ENCODE measurements at regions not wholly inside any gene's neighbourhood (a gene's known extent, or its start where the extent isn't known, plus 50 kb on each side); places are given as distances from the start of the nearest gene placed in this dataset.

- Histone ChIP-seq H3K4me3 (ENCODE audit: low read depth, low read length) (no peak overlapping the region), H3K36me3 (ENCODE audit: control insufficient read depth, insufficient read depth, low read length) (no peaks in the 10 kb centered on the region), H3K27me3 (ENCODE audit: control insufficient read depth, insufficient read depth, low read length) (no peaks in the 10 kb centered on the region)
- no peak for DNase-seq (ENCODE audit: low read depth)
- no peak for TF ChIP-seq CTCF (IDR thresholded peaks at IDR 0.05; ENCODE audit: insufficient read depth, low read length, poor library complexity, severe bottlenecking)
These were observed 515.3 kb upstream of the MEX3C start for GRCh38 chr18:51712821-51713220.

- Histone ChIP-seq H3K27me3 (ENCODE audit: control insufficient read depth, insufficient read depth, low read length) (no peaks in the 10 kb centered on the region), H3K4me3 (ENCODE audit: low read depth, low read length) (no peak overlapping the region), H3K36me3 (ENCODE audit: control insufficient read depth, insufficient read depth, low read length) (no peaks in the 10 kb centered on the region)
- DNase-seq (ENCODE audit: low read depth): no peak
- no peak for TF ChIP-seq CTCF (IDR thresholded peaks at IDR 0.05; ENCODE audit: insufficient read depth, low read length, poor library complexity, severe bottlenecking)
These were observed 518.8 kb upstream of the MEX3C start for GRCh38 chr18:51716277-51716676.

- DNase-seq (ENCODE audit: low read depth): no peak
- no peaks in the 10 kb centered on the region for H3K27me3 ChIP-seq (ENCODE audit: control insufficient read depth, insufficient read depth, low read length)
- no peaks in the 10 kb centered on the region for H3K36me3 ChIP-seq (ENCODE audit: control insufficient read depth, insufficient read depth, low read length)
- no peak overlapping the region for H3K4me3 ChIP-seq (ENCODE audit: low read depth, low read length)
- TF ChIP-seq CTCF (IDR thresholded peaks at IDR 0.05; ENCODE audit: insufficient read depth, low read length, poor library complexity, severe bottlenecking): no peak
These were observed 523.9 kb upstream of the MEX3C start for GRCh38 chr18:51721388-51721787.

- no peak for DNase-seq (ENCODE audit: low read depth)
- TF ChIP-seq CTCF (IDR thresholded peaks at IDR 0.05; ENCODE audit: insufficient read depth, low read length, poor library complexity, severe bottlenecking): no peak
- H3K36me3 ChIP-seq (ENCODE audit: control insufficient read depth, insufficient read depth, low read length): no peaks in the 10 kb centered on the region
- H3K4me3 ChIP-seq (ENCODE audit: low read depth, low read length): no peak overlapping the region
- no peaks in the 10 kb centered on the region for H3K27me3 ChIP-seq (ENCODE audit: control insufficient read depth, insufficient read depth, low read length)
These were observed 524.5 kb upstream of the MEX3C start for GRCh38 chr18:51721996-51722395.

GRCh38 chr18:51724790-51725721 is 527.6 kb upstream of the MEX3C start:
- Histone ChIP-seq H3K27me3 (ENCODE audit: control insufficient read depth, insufficient read depth, low read length) (no peaks in the 10 kb centered on the region), H3K4me3 (ENCODE audit: low read depth, low read length) (no peak overlapping the region), H3K36me3 (ENCODE audit: control insufficient read depth, insufficient read depth, low read length) (no peaks in the 10 kb centered on the region)
- TF ChIP-seq CTCF (IDR thresholded peaks at IDR 0.05; ENCODE audit: insufficient read depth, low read length, poor library complexity, severe bottlenecking): no peak
- DNase-seq (ENCODE audit: low read depth): no peak

- no peak for DNase-seq (ENCODE audit: low read depth)
- H3K4me3 ChIP-seq (ENCODE audit: low read depth, low read length): no peak overlapping the region
- no peaks in the 10 kb centered on the region for H3K27me3 ChIP-seq (ENCODE audit: control insufficient read depth, insufficient read depth, low read length)
- TF ChIP-seq CTCF (IDR thresholded peaks at IDR 0.05; ENCODE audit: insufficient read depth, low read length, poor library complexity, severe bottlenecking): no peak
- no peaks in the 10 kb centered on the region for H3K36me3 ChIP-seq (ENCODE audit: control insufficient read depth, insufficient read depth, low read length)
These were observed 529.1 kb upstream of the MEX3C start for GRCh38 chr18:51726614-51727013.

Measured in kidney epithelial cell (primary cell).